ENCODE measurements at regions not wholly inside any gene's neighbourhood (a gene's known extent, or its start where the extent isn't known, plus 50 kb on each side); places are given as distances from the start of the nearest gene placed in this dataset.

DNA sequence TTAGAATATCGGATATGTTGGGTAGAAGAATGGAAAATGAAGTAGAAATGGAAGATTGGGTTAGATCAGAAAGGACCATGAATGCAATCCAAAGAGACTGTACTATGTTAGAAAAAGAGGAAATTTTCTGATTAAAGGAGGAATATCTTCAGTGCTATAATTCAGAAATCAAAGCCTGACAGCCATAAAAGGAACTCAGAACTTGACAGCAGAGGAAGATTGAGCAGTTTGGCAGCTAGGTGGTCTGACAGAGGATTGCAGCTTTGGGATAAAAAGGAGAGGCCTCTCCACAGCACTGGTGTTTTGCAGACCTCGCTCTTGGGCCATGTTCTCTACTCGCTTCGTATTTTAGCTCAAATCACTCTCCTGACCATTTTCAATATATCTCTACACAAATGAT lies 354.8 kb upstream of the SOX5 start:
- no peaks in the 10 kb centered on the region for H3K4me1 ChIP-seq (ENCODE audit: control insufficient read depth in 1 of 2, insufficient read depth in 2 of 2, low read length in 2 of 2)
- ATAC-seq = no peak
- DNase-seq (ENCODE audit: low read depth, low spot score) = no peak
- no peaks in the 10 kb centered on the region for H3K79me2 ChIP-seq (ENCODE audit: insufficient read depth, low read length)
- H3K27ac ChIP-seq (ENCODE audit: low read depth, low read length) = no peak overlapping the region
- TF ChIP-seq JUND (IDR thresholded peaks at IDR 0.05) = no peak
- ChIA-PET CTCF (no interaction called here), RAD21 (ENCODE audit: low non-redundant PET in 1 of 2, low total read pairs in 2 of 2, uncharacterized antibody in 2 of 2, unreplicated experiment in 2 of 2) (no interaction called here), POLR2A (no interaction called here)
- intact Hi-C loops (cut with micrococcal nuclease) = no loop called here
- H4K20me1 ChIP-seq (ENCODE audit: insufficient read depth) = no peaks in the 10 kb centered on the region
- H3K9me2 ChIP-seq (ENCODE audit: insufficient read depth) = no peaks in the 10 kb centered on the region
- BruUV-seq (replicated peaks) = no TSS peak
- no peak overlapping the region for H3K4me3 ChIP-seq (replicated peaks in 1 of 2; ENCODE audit: low read depth in 1 of 2, low read length in 2 of 2)
- H3K9me3 ChIP-seq (ENCODE audit: control insufficient read depth in 1 of 2, insufficient read depth in 1 of 2, low read depth in 1 of 2, low read length in 2 of 2) = peaks cover 11 to 25% of the 10 kb centered on the region in 2 experiments; a peak in 2 of 4 replicates
- no peaks in the 10 kb centered on the region for H3K27me3 ChIP-seq (ENCODE audit: insufficient read depth, low read length)
- H3K36me3 ChIP-seq (ENCODE audit: control insufficient read depth in 1 of 2, insufficient read depth in 2 of 2, low read length in 2 of 2) = no peaks in the 10 kb centered on the region
- no peak overlapping the region for H3K9ac ChIP-seq (ENCODE audit: low read length)
- H3K4me2 ChIP-seq (ENCODE audit: low read length) = no peak overlapping the region
- no peak overlapping the region for H2AFZ ChIP-seq (ENCODE audit: low read depth, low read length, poor library complexity, severe bottlenecking)

DNA sequence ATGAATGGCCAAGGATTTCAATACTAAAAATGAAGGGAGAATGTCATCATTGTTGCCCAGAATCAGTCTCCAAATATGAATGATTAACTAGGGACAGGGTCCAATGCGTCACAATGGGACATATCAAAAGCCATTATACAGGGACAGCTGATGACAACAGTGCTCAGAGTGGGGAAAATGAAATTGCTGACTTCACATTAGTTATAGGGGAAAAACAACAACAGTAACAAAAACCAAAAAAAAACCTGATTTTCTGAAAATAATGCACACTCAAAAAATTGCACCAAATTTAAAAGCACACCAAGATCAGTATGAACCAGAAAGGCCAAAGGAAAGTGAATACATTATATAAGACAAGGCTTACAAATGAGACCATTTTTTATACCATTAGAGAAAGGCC lies 353.2 kb upstream of the SOX5 start:
- BruUV-seq (replicated peaks) = no TSS peak
- DNase-seq (ENCODE audit: low read depth, low spot score) (no peak), ATAC-seq (no peak)
- Histone ChIP-seq H3K4me2 (ENCODE audit: low read length) (no peak overlapping the region), H3K36me3 (ENCODE audit: control insufficient read depth in 1 of 2, insufficient read depth in 2 of 2, low read length in 2 of 2) (no peaks in the 10 kb centered on the region), H4K20me1 (ENCODE audit: insufficient read depth) (no peaks in the 10 kb centered on the region), H3K27me3 (ENCODE audit: insufficient read depth, low read length) (no peaks in the 10 kb centered on the region), H3K27ac (ENCODE audit: low read depth, low read length) (no peak overlapping the region), H3K9ac (ENCODE audit: low read length) (no peak overlapping the region), H3K79me2 (ENCODE audit: insufficient read depth, low read length) (no peaks in the 10 kb centered on the region), H3K9me2 (ENCODE audit: insufficient read depth) (no peaks in the 10 kb centered on the region), H2AFZ (ENCODE audit: low read depth, low read length, poor library complexity, severe bottlenecking) (no peak overlapping the region), H3K9me3 (ENCODE audit: control insufficient read depth in 1 of 2, insufficient read depth in 1 of 2, low read depth in 1 of 2, low read length in 2 of 2) (peaks cover 11 to 31% of the 10 kb centered on the region in 2 experiments; a peak in 2 of 4 replicates), H3K4me1 (ENCODE audit: control insufficient read depth in 1 of 2, insufficient read depth in 2 of 2, low read length in 2 of 2) (no peaks in the 10 kb centered on the region), H3K4me3 (replicated peaks in 1 of 2; ENCODE audit: low read depth in 1 of 2, low read length in 2 of 2) (no peak overlapping the region)
- ChIA-PET CTCF (no interaction called here), POLR2A (no interaction called here), RAD21 (ENCODE audit: low non-redundant PET in 1 of 2, low total read pairs in 2 of 2, uncharacterized antibody in 2 of 2, unreplicated experiment in 2 of 2) (no interaction called here)
- intact Hi-C loops (cut with micrococcal nuclease) = no loop called here
- TF ChIP-seq REST (IDR thresholded peaks at IDR 0.05; ENCODE audit: low read depth) (no peak), CTCF (IDR thresholded peaks at IDR 0.05 in 2 of 3, conservative IDR thresholded peaks at IDR 0.05 in 1 of 3; ENCODE audit: borderline replicate concordance in 1 of 3, insufficient read depth in 1 of 3, low read depth in 2 of 3, low read length in 2 of 3) (no peak), EGR1 (IDR thresholded peaks at IDR 0.05; ENCODE audit: low read depth) (no peak), CEBPB (IDR thresholded peaks at IDR 0.05; ENCODE audit: low read depth) (no peak), SRF (IDR thresholded peaks at IDR 0.05; ENCODE audit: low read depth) (no peak), JUND (IDR thresholded peaks at IDR 0.05) (no peak), EZH2phosphoT487 (IDR thresholded peaks at IDR 0.05; ENCODE audit: borderline replicate concordance) (no peak), SIN3A (IDR thresholded peaks at IDR 0.05; ENCODE audit: low read depth) (no peak)
- TF ChIP-seq, protein P1, sequence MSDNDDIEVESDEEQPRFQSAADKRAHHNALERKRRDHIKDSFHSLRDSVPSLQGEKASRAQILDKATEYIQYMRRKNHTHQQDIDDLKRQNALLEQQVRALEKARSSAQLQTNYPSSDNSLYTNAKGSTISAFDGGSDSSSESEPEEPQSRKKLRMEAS (IDR thresholded peaks at IDR 0.05) = no peak

Measured in HCT116 (cell line).